ENCODE measurements at regions not wholly inside any gene's neighbourhood (a gene's known extent, or its start where the extent isn't known, plus 50 kb on each side); places are given as distances from the start of the nearest gene placed in this dataset.

DNA sequence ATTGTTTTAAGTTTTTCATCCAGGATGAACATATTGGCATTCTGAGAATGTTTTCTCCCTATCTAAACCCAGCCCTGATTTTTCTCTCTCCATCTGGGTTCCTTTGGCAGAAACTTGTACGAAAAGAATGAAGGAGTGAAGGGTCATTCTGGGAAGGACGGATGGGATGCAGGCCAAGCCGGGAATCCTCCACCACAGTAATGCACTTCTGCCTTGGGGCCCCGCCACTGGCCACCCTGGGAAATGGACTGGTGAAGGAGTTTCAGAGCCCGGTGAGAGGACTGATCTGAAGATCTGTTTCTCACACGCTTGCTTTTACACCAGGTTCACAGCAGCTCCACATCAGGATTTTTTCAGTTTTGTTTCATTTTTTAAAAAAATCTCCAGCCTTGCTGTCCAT is 554.8 kb downstream of the BNC2 start:
- TF ChIP-seq, protein P1, sequence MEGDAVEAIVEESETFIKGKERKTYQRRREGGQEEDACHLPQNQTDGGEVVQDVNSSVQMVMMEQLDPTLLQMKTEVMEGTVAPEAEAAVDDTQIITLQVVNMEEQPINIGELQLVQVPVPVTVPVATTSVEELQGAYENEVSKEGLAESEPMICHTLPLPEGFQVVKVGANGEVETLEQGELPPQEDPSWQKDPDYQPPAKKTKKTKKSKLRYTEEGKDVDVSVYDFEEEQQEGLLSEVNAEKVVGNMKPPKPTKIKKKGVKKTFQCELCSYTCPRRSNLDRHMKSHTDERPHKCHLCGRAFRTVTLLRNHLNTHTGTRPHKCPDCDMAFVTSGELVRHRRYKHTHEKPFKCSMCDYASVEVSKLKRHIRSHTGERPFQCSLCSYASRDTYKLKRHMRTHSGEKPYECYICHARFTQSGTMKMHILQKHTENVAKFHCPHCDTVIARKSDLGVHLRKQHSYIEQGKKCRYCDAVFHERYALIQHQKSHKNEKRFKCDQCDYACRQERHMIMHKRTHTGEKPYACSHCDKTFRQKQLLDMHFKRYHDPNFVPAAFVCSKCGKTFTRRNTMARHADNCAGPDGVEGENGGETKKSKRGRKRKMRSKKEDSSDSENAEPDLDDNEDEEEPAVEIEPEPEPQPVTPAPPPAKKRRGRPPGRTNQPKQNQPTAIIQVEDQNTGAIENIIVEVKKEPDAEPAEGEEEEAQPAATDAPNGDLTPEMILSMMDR (conservative IDR thresholded peaks at IDR 0.05): no peak
- no peak for TF ChIP-seq ZFX (IDR thresholded peaks at IDR 0.05)

DNA sequence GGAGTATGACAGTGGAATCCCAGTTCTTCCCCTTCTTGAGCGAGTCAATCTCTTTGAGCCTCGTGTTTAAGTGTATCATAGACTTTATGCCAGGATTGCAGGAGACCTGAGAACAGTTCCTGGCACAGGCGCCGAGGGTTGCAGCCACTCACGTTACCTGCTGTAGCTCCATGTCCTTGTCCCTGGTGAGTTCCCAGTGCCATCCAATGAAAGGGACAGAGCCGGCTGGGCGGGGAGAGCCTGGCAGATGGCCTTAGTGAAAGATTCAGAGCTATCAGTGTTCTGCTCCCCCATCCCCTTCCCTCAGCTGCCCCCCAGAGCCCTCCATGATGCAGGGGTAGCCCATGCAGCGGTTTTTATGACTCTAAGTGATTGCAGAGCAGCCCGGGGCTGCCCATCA is 554.0 kb downstream of the BNC2 start:
- TF ChIP-seq, protein P1 (conservative IDR thresholded peaks at IDR 0.05): no peak
- TF ChIP-seq ZFX (IDR thresholded peaks at IDR 0.05): no peak
- no peak overlapping the region for H3K27ac ChIP-seq

More for the DNA sequence above, 554.8 kb downstream of the BNC2 start:
- H3K27ac ChIP-seq: no peak overlapping the region

DNA sequence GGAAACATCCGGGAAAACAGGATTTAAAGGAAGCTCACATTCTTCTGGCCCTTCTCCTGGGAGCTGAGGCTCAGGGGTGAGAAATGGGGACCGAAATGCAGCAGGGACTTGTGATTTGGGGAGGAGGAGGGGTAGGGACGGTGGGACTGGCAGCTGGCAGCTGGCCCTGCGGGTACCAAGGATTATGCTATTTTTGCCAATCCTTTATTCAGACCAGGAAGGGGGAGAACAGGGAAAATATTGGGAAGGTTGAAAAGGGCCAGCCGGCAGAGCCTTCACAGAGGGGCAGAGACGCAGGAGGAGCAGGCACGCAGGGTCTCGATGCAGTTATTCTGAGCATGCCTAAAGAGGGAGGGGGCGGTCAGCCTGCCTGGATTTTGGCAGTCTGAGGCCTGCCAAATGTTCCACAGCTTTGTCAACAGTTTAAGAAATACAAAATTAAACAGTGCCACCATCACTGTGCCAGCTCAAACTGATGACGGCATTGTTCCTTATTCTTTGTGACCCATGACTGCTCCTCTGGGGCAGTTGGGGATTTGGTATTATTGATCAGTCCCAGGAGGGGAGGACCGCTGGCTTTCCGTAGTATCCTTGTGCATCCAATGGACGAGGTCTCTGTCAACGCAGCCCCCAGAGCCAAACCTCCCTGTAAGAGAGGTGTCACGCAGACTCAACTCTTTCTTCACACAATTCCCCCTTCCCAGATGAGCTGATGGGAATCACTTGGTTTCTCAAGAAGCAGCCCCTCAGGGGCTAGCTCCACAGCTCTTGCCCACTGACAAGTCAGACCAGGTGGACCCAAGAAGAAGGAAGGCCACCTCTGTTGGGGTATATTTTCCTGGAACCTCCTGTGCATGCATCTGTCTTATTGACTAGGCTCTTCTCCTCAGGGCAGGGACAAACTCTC is 553.3 kb downstream of the BNC2 start:
- TF ChIP-seq, protein P1 (conservative IDR thresholded peaks at IDR 0.05): no peak
- TF ChIP-seq ZFX (IDR thresholded peaks at IDR 0.05): no peak
- no peak overlapping the region for H3K27ac ChIP-seq

DNA sequence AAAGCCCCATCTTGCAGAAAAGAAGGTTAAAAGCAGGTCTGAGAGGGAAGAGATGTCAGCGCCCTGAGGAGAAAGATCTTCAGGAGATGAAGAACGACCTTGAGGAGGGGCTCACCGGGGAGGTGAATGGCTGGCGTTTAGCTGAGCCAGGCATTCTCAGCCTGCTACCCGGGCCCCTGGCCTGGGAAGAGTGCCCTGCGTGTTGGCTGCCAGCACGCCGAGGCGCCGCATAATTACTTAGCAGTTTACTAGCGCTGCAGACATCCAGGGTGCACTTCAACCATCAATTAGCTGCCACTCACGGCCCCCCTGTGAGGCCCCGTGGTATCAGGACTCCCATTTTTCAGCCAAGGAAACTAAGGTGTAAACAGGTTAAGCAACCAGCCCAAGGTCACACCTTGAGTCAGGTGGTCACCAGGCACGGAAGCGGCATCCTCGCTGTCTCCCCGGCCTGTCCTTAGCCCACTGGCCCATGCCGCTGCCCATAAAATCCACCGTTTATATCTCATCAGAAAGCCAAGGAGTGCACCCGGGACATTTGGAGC is 551.9 kb downstream of the BNC2 start:
- TF ChIP-seq ZFX (IDR thresholded peaks at IDR 0.05): no peak
- TF ChIP-seq, protein P1 (conservative IDR thresholded peaks at IDR 0.05): no peak
- H3K27ac ChIP-seq: no peak overlapping the region

DNA sequence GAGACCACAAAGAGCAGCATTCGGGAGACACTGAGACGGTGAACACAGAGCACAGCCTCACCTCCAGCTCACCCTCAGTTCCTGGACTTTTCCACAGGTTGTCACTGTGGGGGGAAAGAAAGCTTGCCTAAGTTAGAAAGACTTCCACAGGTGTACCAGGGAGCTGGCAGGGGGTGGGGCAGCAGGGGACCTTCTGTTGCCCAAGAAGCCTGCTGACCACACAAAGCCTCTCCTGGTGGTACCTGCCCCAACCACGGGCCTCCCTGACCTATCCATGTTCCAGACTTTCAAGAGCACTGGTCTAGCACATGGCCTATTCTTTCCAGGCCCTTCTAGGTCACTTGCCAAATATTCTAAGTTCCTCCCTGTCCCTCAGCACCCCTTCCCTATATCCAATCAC is 550.8 kb downstream of the BNC2 start:
- no peak overlapping the region for H3K27ac ChIP-seq
- TF ChIP-seq ZFX (IDR thresholded peaks at IDR 0.05): no peak

DNA sequence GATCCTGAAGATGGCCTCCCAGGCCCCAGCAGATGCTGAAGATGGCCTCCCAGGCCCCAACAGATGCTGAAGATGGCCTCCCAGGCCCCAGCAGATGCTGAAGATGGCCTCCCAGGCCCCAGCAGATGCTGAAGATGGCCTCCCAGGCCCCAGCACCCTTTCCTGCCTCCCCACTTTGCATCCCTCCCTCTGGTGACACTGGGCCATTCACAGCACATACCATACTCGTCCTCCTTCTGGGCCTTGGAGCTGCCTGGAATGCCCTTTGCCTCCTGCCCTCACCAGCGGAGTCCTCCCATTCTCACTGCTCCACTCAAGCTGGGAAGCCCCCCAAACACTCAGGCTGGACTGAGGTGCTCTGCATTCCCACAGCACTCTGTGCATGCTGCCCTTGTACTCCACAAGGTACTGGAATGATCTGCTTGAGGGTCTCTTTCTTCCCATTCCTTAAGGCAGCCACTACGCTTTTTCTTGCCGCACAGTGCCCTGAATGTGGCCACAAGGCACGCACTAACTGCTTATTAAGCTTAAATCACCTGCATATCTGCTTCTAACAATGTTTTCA is 550.0 kb downstream of the BNC2 start:
- no peak overlapping the region for H3K27ac ChIP-seq
- TF ChIP-seq, protein P1 (conservative IDR thresholded peaks at IDR 0.05): no peak
- TF ChIP-seq ZFX (IDR thresholded peaks at IDR 0.05): no peak

DNA sequence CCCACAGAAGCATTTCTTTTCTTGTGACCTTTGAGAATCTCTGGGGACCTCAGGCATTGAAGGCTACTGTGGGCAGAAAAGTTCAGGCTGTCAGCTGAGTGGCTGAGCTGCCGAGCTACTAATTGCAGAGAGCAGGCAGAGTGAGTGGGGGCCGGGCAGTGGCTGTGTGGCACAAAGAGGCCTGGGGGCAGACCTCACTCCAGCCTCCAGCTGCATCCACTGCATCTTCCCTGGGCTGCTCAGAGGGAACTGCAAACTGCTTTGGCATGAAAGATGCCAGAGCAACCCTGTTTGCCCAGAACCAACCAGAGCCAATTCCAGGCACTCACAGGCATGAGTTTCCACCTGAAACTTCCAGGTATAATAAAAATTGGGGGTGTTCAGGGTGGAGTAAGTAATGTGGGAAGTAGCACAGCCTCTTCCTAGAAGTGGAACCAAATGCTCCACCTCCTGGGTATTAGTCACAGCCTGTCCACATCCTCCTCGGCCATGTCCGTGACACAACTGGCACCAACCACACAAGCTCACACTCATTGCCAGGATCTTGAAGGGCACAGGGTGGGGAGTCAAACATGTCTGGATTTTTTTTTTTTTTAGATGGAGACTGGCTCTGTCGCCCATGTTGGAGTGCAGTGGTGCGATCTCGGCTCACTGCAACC is 548.9 kb downstream of the BNC2 start:
- no peak for TF ChIP-seq ZFX (IDR thresholded peaks at IDR 0.05)
- TF ChIP-seq, protein P1 (conservative IDR thresholded peaks at IDR 0.05): no peak
- H3K27ac ChIP-seq: no peak overlapping the region
